ENCODE measurements at regions not wholly inside any gene's neighbourhood (a gene's known extent, or its start where the extent isn't known, plus 50 kb on each side); places are given as distances from the start of the nearest gene placed in this dataset.

DNA sequence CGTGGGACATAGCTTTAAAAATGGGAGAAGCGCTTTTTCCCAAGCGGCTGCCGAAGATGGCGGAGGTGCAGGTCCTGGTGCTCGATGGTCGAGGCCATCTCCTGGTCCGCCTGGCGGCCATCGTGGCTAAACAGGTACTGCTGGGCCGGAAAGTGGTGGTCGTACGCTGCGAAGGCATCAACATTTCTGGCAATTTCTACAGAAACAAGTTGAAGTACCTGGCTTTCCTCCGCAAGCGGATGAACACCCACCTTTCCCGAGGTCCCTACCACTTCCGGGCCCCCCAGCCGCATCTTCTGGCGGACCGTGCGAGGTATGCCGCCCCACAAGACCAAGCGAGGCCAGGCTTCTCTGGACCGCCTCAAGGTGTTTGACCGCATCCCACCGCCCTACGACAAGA lies 245.5 kb downstream of the MRPL39 start:
- POLR2A ChIA-PET, result no interaction called here
- no peaks in the 10 kb centered on the region for H3K9me3 ChIP-seq (ENCODE audit: control insufficient read depth, insufficient read depth, low read depth, low read length)
- H3K27ac ChIP-seq (ENCODE audit: extremely low read depth, low read depth, low read length), result no peak overlapping the region
- CTCF ChIA-PET, result interaction anchor here (1.5 kb wide), 1 partner anchor 10 kb away, joined by 3 read pairs; no protein-coding TSS in a partner anchor
- TF ChIP-seq ZNF473 (tag by site-specific recombination; IDR thresholded peaks at IDR 0.05) (no peak), REPIN1 (tag by site-specific recombination; IDR thresholded peaks at IDR 0.05; ENCODE audit: low read depth) (no peak), ZNF658 (tag by site-specific recombination; IDR thresholded peaks at IDR 0.05) (no peak), ZNF544 (tag by site-specific recombination; IDR thresholded peaks at IDR 0.05) (no peak)
- no peak overlapping the region for H3K4me3 ChIP-seq (ENCODE audit: low read depth, low read length)
- H3K36me3 ChIP-seq (ENCODE audit: control insufficient read depth in 2 of 2, insufficient read depth in 1 of 2, low read length in 2 of 2), result no peaks in the 10 kb centered on the region
- no peaks in the 10 kb centered on the region for H3K4me1 ChIP-seq (ENCODE audit: control insufficient read depth, insufficient read depth, low read length)

DNA sequence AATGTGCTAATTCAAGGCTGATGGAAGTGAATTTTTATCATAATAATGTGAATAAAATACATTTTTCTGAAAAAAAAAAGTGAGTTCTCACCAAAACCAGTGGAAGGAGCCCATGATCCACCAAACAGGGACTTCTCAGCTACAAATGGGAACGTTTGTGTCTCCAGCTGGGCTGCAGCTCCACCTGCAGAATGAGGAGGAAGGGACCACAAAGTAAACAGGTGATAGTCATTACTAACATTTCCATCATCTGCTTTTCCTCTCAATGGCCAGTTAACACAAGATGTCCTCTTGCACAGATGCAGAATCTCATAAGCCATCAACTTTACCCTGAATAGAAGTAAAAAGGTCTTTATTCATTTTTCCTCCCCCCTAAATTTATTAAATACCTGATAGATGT lies 246.2 kb downstream of the MRPL39 start:
- ChIA-PET POLR2A (no interaction called here), CTCF (interaction anchor here (0.6 to 1.7 kb wide), 6 partner anchors 10 to 219 kb away, joined by 3 to 11 read pairs (median 3); no protein-coding TSS in a partner anchor)
- Histone ChIP-seq H3K4me3 (ENCODE audit: low read depth, low read length) (no peak overlapping the region), H3K36me3 (ENCODE audit: control insufficient read depth in 2 of 2, insufficient read depth in 1 of 2, low read length in 2 of 2) (no peaks in the 10 kb centered on the region), H3K9me3 (ENCODE audit: control insufficient read depth, insufficient read depth, low read depth, low read length) (no peaks in the 10 kb centered on the region), H3K27ac (ENCODE audit: extremely low read depth, low read depth, low read length) (no peak overlapping the region), H3K4me1 (ENCODE audit: control insufficient read depth, insufficient read depth, low read length) (no peaks in the 10 kb centered on the region)
- TF ChIP-seq TRIM28 (IDR thresholded peaks at IDR 0.05; ENCODE audit: borderline replicate concordance, low read length), result no peak

DNA sequence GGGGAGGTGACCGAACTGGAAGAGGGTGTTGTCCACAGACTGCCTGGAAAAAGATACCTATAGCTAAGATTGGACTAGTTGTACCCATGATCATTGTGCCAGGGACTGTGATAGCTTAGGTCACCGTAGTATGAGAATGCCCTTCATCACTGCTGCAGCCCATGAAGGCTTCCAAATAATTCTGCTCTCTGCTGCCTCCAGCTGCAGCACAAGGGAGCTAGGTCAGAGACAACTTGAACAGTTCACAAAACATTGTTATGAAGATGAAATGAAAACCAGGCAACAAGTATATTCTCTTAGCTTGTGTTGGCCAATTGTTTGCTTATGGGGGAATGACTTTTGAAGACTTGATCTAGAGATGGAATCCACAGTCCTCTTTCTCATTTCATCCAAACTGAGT lies 246.7 kb downstream of the MRPL39 start:
- ChIA-PET CTCF (interaction anchor here (0.6 to 1.7 kb wide), 6 partner anchors 10 to 76 kb away, joined by 3 to 11 read pairs (median 3); no protein-coding TSS in a partner anchor), POLR2A (no interaction called here)
- Histone ChIP-seq H3K27ac (ENCODE audit: extremely low read depth, low read depth, low read length) (no peak overlapping the region), H3K36me3 (ENCODE audit: control insufficient read depth in 2 of 2, insufficient read depth in 1 of 2, low read length in 2 of 2) (no peaks in the 10 kb centered on the region), H3K9me3 (ENCODE audit: control insufficient read depth, insufficient read depth, low read depth, low read length) (no peaks in the 10 kb centered on the region), H3K4me3 (ENCODE audit: low read depth, low read length) (no peak overlapping the region), H3K4me1 (ENCODE audit: control insufficient read depth, insufficient read depth, low read length) (no peaks in the 10 kb centered on the region)
- TF ChIP-seq ZBTB8A (tag by site-specific recombination; IDR thresholded peaks at IDR 0.05) (no peak), TRIM28 (IDR thresholded peaks at IDR 0.05; ENCODE audit: borderline replicate concordance, low read length) (no peak), ZNF777 (tag by site-specific recombination; IDR thresholded peaks at IDR 0.05; ENCODE audit: borderline replicate concordance) (no peak), ZNF677 (tag by site-specific recombination; IDR thresholded peaks at IDR 0.05) (no peak), ZNF112 (tag by site-specific recombination; IDR thresholded peaks at IDR 0.05) (no peak), ZNF211 (tag by site-specific recombination; IDR thresholded peaks at IDR 0.05; ENCODE audit: low read depth) (no peak), ZNF239 (tag by site-specific recombination; IDR thresholded peaks at IDR 0.05) (no peak), YY1 (tag by site-specific recombination; IDR thresholded peaks at IDR 0.05) (no peak), ZNF837 (tag by site-specific recombination; IDR thresholded peaks at IDR 0.05) (no peak), KLF8 (tag by site-specific recombination; IDR thresholded peaks at IDR 0.05) (no peak)
- TF ChIP-seq, protein P1, sequence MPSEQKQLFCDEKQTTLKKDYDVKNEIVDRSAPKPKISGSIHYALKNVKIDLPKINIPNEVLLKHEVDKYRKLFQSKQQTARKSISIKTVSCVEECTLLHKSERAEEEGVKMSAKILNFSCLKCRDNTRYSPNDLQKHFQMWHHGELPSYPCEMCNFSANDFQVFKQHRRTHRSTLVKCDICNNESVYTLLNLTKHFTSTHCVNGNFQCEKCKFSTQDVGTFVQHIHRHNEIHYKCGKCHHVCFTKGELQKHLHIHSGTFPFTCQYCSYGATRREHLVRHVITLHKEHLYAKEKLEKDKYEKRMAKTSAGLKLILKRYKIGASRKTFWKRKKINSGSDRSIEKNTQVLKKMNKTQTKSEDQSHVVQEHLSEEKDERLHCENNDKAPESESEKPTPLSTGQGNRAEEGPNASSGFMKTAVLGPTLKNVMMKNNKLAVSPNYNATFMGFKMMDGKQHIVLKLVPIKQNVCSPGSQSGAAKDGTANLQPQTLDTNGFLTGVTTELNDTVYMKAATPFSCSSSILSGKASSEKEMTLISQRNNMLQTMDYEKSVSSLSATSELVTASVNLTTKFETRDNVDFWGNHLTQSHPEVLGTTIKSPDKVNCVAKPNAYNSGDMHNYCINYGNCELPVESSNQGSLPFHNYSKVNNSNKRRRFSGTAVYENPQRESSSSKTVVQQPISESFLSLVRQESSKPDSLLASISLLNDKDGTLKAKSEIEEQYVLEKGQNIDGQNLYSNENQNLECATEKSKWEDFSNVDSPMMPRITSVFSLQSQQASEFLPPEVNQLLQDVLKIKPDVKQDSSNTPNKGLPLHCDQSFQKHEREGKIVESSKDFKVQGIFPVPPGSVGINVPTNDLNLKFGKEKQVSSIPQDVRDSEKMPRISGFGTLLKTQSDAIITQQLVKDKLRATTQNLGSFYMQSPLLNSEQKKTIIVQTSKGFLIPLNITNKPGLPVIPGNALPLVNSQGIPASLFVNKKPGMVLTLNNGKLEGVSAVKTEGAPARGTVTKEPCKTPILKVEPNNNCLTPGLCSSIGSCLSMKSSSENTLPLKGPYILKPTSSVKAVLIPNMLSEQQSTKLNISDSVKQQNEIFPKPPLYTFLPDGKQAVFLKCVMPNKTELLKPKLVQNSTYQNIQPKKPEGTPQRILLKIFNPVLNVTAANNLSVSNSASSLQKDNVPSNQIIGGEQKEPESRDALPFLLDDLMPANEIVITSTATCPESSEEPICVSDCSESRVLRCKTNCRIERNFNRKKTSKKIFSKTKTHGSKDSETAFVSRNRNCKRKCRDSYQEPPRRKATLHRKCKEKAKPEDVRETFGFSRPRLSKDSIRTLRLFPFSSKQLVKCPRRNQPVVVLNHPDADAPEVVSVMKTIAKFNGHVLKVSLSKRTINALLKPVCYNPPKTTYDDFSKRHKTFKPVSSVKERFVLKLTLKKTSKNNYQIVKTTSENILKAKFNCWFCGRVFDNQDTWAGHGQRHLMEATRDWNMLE (tag by site-specific recombination; conservative IDR thresholded peaks at IDR 0.05; ENCODE audit: low read depth), result no peak
- TF ChIP-seq, protein P2, sequence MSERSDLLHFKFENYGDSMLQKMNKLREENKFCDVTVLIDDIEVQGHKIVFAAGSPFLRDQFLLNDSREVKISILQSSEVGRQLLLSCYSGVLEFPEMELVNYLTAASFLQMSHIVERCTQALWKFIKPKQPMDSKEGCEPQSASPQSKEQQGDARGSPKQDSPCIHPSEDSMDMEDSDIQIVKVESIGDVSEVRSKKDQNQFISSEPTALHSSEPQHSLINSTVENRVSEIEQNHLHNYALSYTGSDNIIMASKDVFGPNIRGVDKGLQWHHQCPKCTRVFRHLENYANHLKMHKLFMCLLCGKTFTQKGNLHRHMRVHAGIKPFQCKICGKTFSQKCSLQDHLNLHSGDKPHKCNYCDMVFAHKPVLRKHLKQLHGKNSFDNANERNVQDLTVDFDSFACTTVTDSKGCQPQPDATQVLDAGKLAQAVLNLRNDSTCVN (tag by site-specific recombination; optimal IDR thresholded peaks at IDR 0.05), result no peak
- TF ChIP-seq, protein P3, sequence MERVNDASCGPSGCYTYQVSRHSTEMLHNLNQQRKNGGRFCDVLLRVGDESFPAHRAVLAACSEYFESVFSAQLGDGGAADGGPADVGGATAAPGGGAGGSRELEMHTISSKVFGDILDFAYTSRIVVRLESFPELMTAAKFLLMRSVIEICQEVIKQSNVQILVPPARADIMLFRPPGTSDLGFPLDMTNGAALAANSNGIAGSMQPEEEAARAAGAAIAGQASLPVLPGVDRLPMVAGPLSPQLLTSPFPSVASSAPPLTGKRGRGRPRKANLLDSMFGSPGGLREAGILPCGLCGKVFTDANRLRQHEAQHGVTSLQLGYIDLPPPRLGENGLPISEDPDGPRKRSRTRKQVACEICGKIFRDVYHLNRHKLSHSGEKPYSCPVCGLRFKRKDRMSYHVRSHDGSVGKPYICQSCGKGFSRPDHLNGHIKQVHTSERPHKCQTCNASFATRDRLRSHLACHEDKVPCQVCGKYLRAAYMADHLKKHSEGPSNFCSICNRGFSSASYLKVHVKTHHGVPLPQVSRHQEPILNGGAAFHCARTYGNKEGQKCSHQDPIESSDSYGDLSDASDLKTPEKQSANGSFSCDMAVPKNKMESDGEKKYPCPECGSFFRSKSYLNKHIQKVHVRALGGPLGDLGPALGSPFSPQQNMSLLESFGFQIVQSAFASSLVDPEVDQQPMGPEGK (tag by site-specific recombination; IDR thresholded peaks at IDR 0.05), result no peak

All from HEK293 (cell line).